ENCODE measurements at regions not wholly inside any gene's neighbourhood (a gene's known extent, or its start where the extent isn't known, plus 50 kb on each side); places are given as distances from the start of the nearest gene placed in this dataset.

GRCh38 chr10:3848005-3848774 is 63.2 kb upstream of the KLF6 start:
- in situ Hi-C loops (cut with MboI), result no loop called here

More at GRCh38 chr10:3848005-3848774, 63.2 kb upstream of the KLF6 start:
- CTCF ChIA-PET (ENCODE audit: low intra/inter-chr PET ratio), result no interaction called here
- no peaks in the 10 kb centered on the region for H4K20me1 ChIP-seq (replicated peaks; ENCODE audit: control insufficient read depth, insufficient read depth, low read length)
- no peak overlapping the region for H3K4me3 ChIP-seq
- H2AFZ ChIP-seq (ENCODE audit: low read depth, low read length), result no peak overlapping the region
- no peaks in the 10 kb centered on the region for H3K27me3 ChIP-seq (ENCODE audit: control insufficient read depth in 2 of 2, insufficient read depth in 2 of 2, low read length in 2 of 2)
- H3K79me2 ChIP-seq (ENCODE audit: control insufficient read depth, insufficient read depth, low read length), result no peaks in the 10 kb centered on the region
- H3K9me3 ChIP-seq (replicated peaks; ENCODE audit: control insufficient read depth, insufficient read depth, low read depth, low read length), result no peaks in the 10 kb centered on the region
- no peak overlapping the region for H3K9ac ChIP-seq (ENCODE audit: insufficient read depth in 1 of 2, low read depth in 2 of 2, low read length in 2 of 2)
- 67% methylated on average over 6 of the region's 6 CpGs for WGBS (ENCODE audit: insufficient coverage, low coverage, missing lambda C conversion rate)
- no peak for DNase-seq (ENCODE audit: extremely low read depth in 1 of 4, low spot score in 3 of 4)
- TF ChIP-seq CBX3 (IDR thresholded peaks at IDR 0.05; ENCODE audit: borderline replicate concordance in 1 of 2, low read length in 2 of 2) (no peak), ETV5 (CRISPR knock-in tag; IDR thresholded peaks at IDR 0.05; ENCODE audit: low read depth) (no peak), ZNF318 (IDR thresholded peaks at IDR 0.05; ENCODE audit: borderline replicate concordance in 1 of 2, low read depth in 1 of 2) (no peak), ILK (tag; IDR thresholded peaks at IDR 0.05; ENCODE audit: borderline replicate concordance, low read depth) (no peak), CEBPB (tag; IDR thresholded peaks at IDR 0.05) (peak; percentile 29; the same call in 1 of the 2 replicates), CEBPG (CRISPR knock-in tag; IDR thresholded peaks at IDR 0.05) (no peak), CEBPG (tag; conservative IDR thresholded peaks at IDR 0.05 in 1 of 2, IDR thresholded peaks at IDR 0.05 in 1 of 2) (peak; percentile 29 to 61; a peak in 3 of 4 replicates), E2F3 (CRISPR knock-in tag; IDR thresholded peaks at IDR 0.05) (no peak), ZNF12 (CRISPR knock-in tag; IDR thresholded peaks at IDR 0.05) (no peak), ZNF57 (CRISPR knock-in tag; IDR thresholded peaks at IDR 0.05) (no peak)
- POLR2A ChIA-PET, result interaction anchor here (1.0 kb wide), 2 partner anchors 12 to 38 kb away, joined by 3 to 4 read pairs; no protein-coding TSS in a partner anchor
- no peak overlapping the region for H3K4me2 ChIP-seq (ENCODE audit: insufficient read depth, low read length)
- H3K36me3 ChIP-seq (ENCODE audit: control insufficient read depth, insufficient read depth, low read length), result no peaks in the 10 kb centered on the region
- intact Hi-C loops (cut with micrococcal nuclease), result no loop called here
- H3K27ac ChIP-seq (ENCODE audit: extremely low read depth, low read depth, low read length), result no peak overlapping the region
- FAIRE-seq, result no peak
- no TSS peak for BruUV-seq (replicated peaks)
- peaks cover 10 to 35% of the 10 kb centered on the region in 2 experiments for H3K4me1 ChIP-seq (replicated peaks in 1 of 2; ENCODE audit: control insufficient read depth in 2 of 2, insufficient read depth in 2 of 2, low read length in 2 of 2)
- H3K9me1 ChIP-seq (ENCODE audit: control insufficient read depth, insufficient read depth, low read length), result no peaks in the 10 kb centered on the region
- no peak for ATAC-seq

Measured in K562 (cell line).